Upper lobe of left lung (tissue), 4 donors: ENCODE measurements at regions not wholly inside any gene's neighbourhood (a gene's known extent, or its start where the extent isn't known, plus 50 kb on each side); places are given as distances from the start of the nearest gene placed in this dataset.

Experiments
- CTCF ChIP-seq, 6 experiments: fragments of 450-650 bp in 4 of 6; fragments of 200-600 bp in 2 of 6; sonication (generic) in 2 of 6; IDR thresholded peaks; one replicate each; pipeline ENCODE4 v1.5.1; 2016 to 2019; ENCODE audit warnings: antibody characterized with exemption in 6 of 6
- EP300 ChIP-seq, 4 donors: sonication (generic); formaldehyde crosslinking; IDR thresholded peaks; one replicate each; pipeline ENCODE4 v1.5.1; 2017; ENCODE audit warnings: antibody characterized with exemption in 4 of 4, control low read depth in 2 of 4
- POLR2A ChIP-seq, 4 donors: fragments of 450-650 bp; IDR thresholded peaks; one replicate each; pipeline ENCODE4 v1.5.1; 2016 to 2017; ENCODE audit warnings: antibody characterized with exemption in 4 of 4, mild to moderate bottlenecking in 2 of 4
- POLR2AphosphoS5 ChIP-seq, 2 donors: sonication (generic); formaldehyde crosslinking; IDR thresholded peaks; one replicate each; pipeline ENCODE4 v1.5.1; 2017; ENCODE audit warnings: antibody characterized with exemption in 2 of 2

GRCh38 chr10:28378986-28379585 lies 76.2 kb upstream of the MPP7 start:
- no peak for TF ChIP-seq POLR2A (IDR thresholded peaks at IDR 0.05)
- no peak for TF ChIP-seq CTCF (IDR thresholded peaks at IDR 0.05)
- no peak for TF ChIP-seq EP300 (IDR thresholded peaks at IDR 0.05)
- TF ChIP-seq POLR2AphosphoS5 (IDR thresholded peaks at IDR 0.05) = no peak
